ENCODE measurements at regions not wholly inside any gene's neighbourhood (a gene's known extent, or its start where the extent isn't known, plus 50 kb on each side); places are given as distances from the start of the nearest gene placed in this dataset.

GRCh38 chr6:169406804-169407203, 153.2 kb upstream of the THBS2 start:
- no peak overlapping the region for H3K27ac ChIP-seq (replicated peaks)
- H3K27me3 ChIP-seq (ENCODE audit: insufficient read depth, poor library complexity, severe bottlenecking) = no peaks in the 10 kb centered on the region
- TF ChIP-seq SPI1 (IDR thresholded peaks at IDR 0.05; ENCODE audit: borderline replicate concordance, low read depth) = no peak
- no peak for TF ChIP-seq CTCF (IDR thresholded peaks at IDR 0.05; ENCODE audit: insufficient read depth, low read length)
- no peak for DNase-seq (ENCODE audit: low read depth in 1 of 2, low spot score in 1 of 2)
- H3K4me3 ChIP-seq (replicated peaks; ENCODE audit: insufficient read depth, low read length) = no peak overlapping the region

DNA sequence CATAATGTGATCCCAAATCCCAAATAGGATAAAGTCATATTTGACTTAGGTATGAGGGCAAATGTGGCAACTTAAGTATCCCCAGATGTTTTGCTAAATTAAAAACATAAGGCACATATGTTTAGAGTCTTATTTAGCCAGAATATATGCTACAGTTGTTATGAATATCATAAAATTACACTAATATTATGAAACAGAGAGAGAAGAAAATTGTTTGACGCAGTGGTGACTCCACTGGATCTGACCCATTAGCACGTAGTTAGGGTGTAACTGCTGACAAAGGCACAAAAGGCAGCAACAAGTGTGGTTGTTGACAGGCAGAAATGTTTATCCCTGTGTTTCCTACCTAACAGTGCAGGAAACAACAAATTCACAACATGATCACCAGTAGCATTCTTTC, 152.4 kb upstream of the THBS2 start:
- no peak for DNase-seq (ENCODE audit: low read depth in 1 of 2, low spot score in 1 of 2)
- H3K4me3 ChIP-seq (replicated peaks; ENCODE audit: insufficient read depth, low read length) = no peak overlapping the region
- no peaks in the 10 kb centered on the region for H3K27me3 ChIP-seq (ENCODE audit: insufficient read depth, poor library complexity, severe bottlenecking)
- TF ChIP-seq REST (IDR thresholded peaks at IDR 0.05; ENCODE audit: insufficient replicate concordance, low read depth) (no peak), SPI1 (IDR thresholded peaks at IDR 0.05; ENCODE audit: borderline replicate concordance, low read depth) (no peak), GABPA (IDR thresholded peaks at IDR 0.05; ENCODE audit: low read depth) (no peak), CTCF (IDR thresholded peaks at IDR 0.05; ENCODE audit: insufficient read depth, low read length) (no peak), POLR2AphosphoS5 (IDR thresholded peaks at IDR 0.05; ENCODE audit: low read depth) (no peak)
- H3K27ac ChIP-seq (replicated peaks) = no peak overlapping the region

DNA sequence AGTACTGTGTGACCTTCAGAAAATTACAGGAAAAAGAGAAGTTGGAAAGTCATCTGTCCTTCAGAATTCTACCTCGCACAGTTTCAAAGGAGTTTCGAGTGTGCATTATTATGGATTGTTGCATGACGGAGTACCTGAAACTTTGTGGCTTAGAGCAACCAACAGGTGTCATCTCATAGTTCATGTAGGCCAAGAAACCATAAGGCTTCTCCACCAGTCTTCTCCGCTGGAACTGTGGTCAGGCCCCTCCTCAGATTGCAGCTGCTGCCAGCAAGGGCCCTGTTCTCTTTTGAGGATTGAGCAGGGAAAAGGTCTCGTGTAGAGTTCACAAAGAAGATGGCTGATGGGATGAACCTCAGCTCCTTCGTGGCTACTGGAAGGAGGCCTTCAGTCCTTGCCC, 151.2 kb upstream of the THBS2 start:
- H3K27ac ChIP-seq (replicated peaks) = no peak overlapping the region
- no peaks in the 10 kb centered on the region for H3K27me3 ChIP-seq (ENCODE audit: insufficient read depth, poor library complexity, severe bottlenecking)
- TF ChIP-seq SPI1 (IDR thresholded peaks at IDR 0.05; ENCODE audit: borderline replicate concordance, low read depth) (no peak), GABPA (IDR thresholded peaks at IDR 0.05; ENCODE audit: low read depth) (no peak), REST (IDR thresholded peaks at IDR 0.05; ENCODE audit: insufficient replicate concordance, low read depth) (no peak), CTCF (IDR thresholded peaks at IDR 0.05; ENCODE audit: insufficient read depth, low read length) (no peak), POLR2AphosphoS5 (IDR thresholded peaks at IDR 0.05; ENCODE audit: low read depth) (no peak)
- DNase-seq (ENCODE audit: low read depth in 1 of 2, low spot score in 1 of 2) = no peak
- no peak overlapping the region for H3K4me3 ChIP-seq (replicated peaks; ENCODE audit: insufficient read depth, low read length)

GRCh38 chr6:169398342-169399105, 144.9 kb upstream of the THBS2 start:
- Histone ChIP-seq H3K4me3 (replicated peaks; ENCODE audit: insufficient read depth, low read length) (no peak overlapping the region), H3K27ac (replicated peaks) (no peak overlapping the region), H3K27me3 (ENCODE audit: insufficient read depth, poor library complexity, severe bottlenecking) (no peaks in the 10 kb centered on the region)
- no peak for DNase-seq (ENCODE audit: low read depth in 1 of 2, low spot score in 1 of 2)
- TF ChIP-seq SPI1 (IDR thresholded peaks at IDR 0.05; ENCODE audit: borderline replicate concordance, low read depth) (no peak), REST (IDR thresholded peaks at IDR 0.05; ENCODE audit: insufficient replicate concordance, low read depth) (no peak), GABPA (IDR thresholded peaks at IDR 0.05; ENCODE audit: low read depth) (no peak), CTCF (IDR thresholded peaks at IDR 0.05; ENCODE audit: insufficient read depth, low read length) (no peak), POLR2AphosphoS5 (IDR thresholded peaks at IDR 0.05; ENCODE audit: low read depth) (no peak)
